ENCODE measurements at regions not wholly inside any gene's neighbourhood (a gene's known extent, or its start where the extent isn't known, plus 50 kb on each side); places are given as distances from the start of the nearest gene placed in this dataset.

DNA sequence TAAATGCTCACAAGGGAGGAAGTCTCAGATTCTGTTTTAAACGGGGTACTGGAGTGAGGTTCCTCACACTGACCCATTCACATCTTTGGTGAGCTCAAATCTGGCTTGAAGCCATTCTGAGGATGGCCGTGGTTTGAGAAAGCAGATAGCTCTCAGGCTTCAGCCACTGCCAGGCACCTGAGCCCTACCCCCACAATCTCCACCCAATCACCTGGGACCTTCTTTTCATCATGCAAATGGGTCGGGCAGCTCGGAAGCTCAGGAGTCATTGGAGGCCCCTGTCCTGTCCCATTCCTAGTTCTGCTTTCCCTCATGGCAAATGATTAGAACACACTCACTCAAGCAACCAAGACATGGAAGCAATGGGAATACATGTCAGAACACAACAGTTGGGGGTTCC is 141.4 kb upstream of the ETS2 start:
- Histone ChIP-seq H3K4me3 (no peak overlapping the region), H3K36me3 (ENCODE audit: insufficient read depth in 1 of 2, low read depth in 1 of 2) (no peaks in the 10 kb centered on the region), H3K27me3 (ENCODE audit: insufficient read depth in 3 of 3, low read length in 2 of 3) (peaks cover 0 to 50% (median 12%) of the 10 kb centered on the region in 3 donors), H3K27ac (no peak overlapping the region), H3K4me1 (no peaks in the 10 kb centered on the region), H3K9me3 (no peaks in the 10 kb centered on the region)
- no peak for DNase-seq
- intact Hi-C loops (cut with DNase I), result no loop called here
- WGBS, 3 donors, result 28 to 47% (median 45%) methylated on average over 4 of the region's 4 CpGs
- ATAC-seq, result no peak
- no peak for TF ChIP-seq CTCF (IDR thresholded peaks at IDR 0.05)

DNA sequence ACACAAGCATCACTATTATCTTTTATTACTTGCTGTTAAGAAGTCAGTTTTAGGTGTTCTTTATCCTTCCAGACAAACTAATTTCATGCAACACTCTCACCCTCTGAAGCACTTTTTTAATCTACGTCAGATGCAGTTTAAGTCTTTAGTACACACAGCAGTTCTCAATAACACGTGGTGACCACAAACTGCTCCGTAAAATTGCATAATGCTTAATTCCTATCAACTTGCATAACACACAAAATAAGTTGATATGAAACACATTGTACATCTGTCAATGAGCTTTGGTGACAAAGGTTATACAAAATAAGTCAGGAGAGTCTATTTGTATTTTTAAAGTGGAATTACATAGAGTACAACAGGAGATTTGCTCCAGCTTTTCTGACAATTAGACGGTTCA is 140.9 kb upstream of the ETS2 start:
- intact Hi-C loops (cut with DNase I), result no loop called here
- TF ChIP-seq CTCF (IDR thresholded peaks at IDR 0.05), result no peak
- Histone ChIP-seq H3K4me1 (no peaks in the 10 kb centered on the region), H3K9me3 (no peaks in the 10 kb centered on the region), H3K27me3 (ENCODE audit: insufficient read depth in 3 of 3, low read length in 2 of 3) (peaks cover 0 to 45% (median 11%) of the 10 kb centered on the region in 3 donors), H3K36me3 (ENCODE audit: insufficient read depth in 1 of 2, low read depth in 1 of 2) (no peaks in the 10 kb centered on the region), H3K27ac (no peak overlapping the region), H3K4me3 (no peak overlapping the region)
- ATAC-seq (no peak), DNase-seq (no peak)
- 51 to 63% (median 57%) methylated on average over 4 of the region's 4 CpGs for WGBS, 3 donors

GRCh38 chr21:38667291-38667870 is 138.3 kb upstream of the ETS2 start:
- no peaks in the 10 kb centered on the region for H3K4me1 ChIP-seq
- intact Hi-C loops (cut with DNase I), result no loop called here
- H3K9me3 ChIP-seq, result no peaks in the 10 kb centered on the region
- H3K27me3 ChIP-seq (ENCODE audit: insufficient read depth in 3 of 3, low read length in 2 of 3), result peaks cover 0 to 20% (median 2%) of the 10 kb centered on the region in 3 donors
- no peak overlapping the region for H3K4me3 ChIP-seq
- no peaks in the 10 kb centered on the region for H3K36me3 ChIP-seq (ENCODE audit: insufficient read depth in 1 of 2, low read depth in 1 of 2)
- WGBS, 3 donors, result 86 to 87% (median 86%) methylated on average over 11 of the region's 11 CpGs
- TF ChIP-seq CTCF (IDR thresholded peaks at IDR 0.05), result no peak
- no peak for ATAC-seq
- no peak for DNase-seq
- H3K27ac ChIP-seq, result no peak overlapping the region

DNA sequence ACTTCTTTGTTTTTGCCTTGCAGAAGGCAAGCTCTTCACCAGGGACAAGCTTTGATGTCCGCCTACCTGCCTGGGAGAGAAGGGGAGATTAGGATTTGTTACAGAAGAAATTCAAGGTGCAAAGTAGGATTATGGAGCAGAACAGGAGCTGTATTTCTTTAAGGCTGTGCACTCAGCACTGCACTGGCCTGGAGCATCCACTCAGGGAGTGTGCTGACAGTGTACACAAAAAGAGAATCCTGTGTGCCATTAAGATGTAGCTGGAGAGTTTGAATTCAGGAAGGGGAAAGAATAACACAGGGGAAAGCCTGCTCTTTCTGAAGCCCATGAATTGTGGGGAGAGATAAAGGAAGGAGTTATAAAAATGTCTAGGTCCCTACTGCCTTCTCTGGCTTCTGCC is 137.7 kb upstream of the ETS2 start:
- no peak overlapping the region for H3K4me3 ChIP-seq

More for the DNA sequence above, 137.7 kb upstream of the ETS2 start:
- intact Hi-C loops (cut with DNase I), result no loop called here
- Histone ChIP-seq H3K9me3 (no peaks in the 10 kb centered on the region), H3K27ac (no peak overlapping the region), H3K27me3 (ENCODE audit: insufficient read depth in 3 of 3, low read length in 2 of 3) (peaks cover 0 to 13% (median 2%) of the 10 kb centered on the region in 3 donors), H3K4me1 (no peaks in the 10 kb centered on the region), H3K36me3 (ENCODE audit: insufficient read depth in 1 of 2, low read depth in 1 of 2) (no peaks in the 10 kb centered on the region)
- no peak for TF ChIP-seq CTCF (IDR thresholded peaks at IDR 0.05)
- DNase-seq (no peak), ATAC-seq (no peak)
- 83 to 94% (median 88%) methylated on average over 1 of the region's 1 CpG for WGBS, 3 donors
